GM12878 (cell line): ENCODE measurements at regions not wholly inside any gene's neighbourhood (a gene's known extent, or its start where the extent isn't known, plus 50 kb on each side); places are given as distances from the start of the nearest gene placed in this dataset.

Experiments used
- ASH2L ChIP-seq: fragments of 300-600, 200-600 bp; sonication (generic); IDR thresholded peaks from 2 replicates; pipeline ENCODE4 v1.6.1; 2017; ENCODE audit warnings: low read depth, mild to moderate bottlenecking, borderline replicate concordance
- CHD2 ChIP-seq: IDR thresholded peaks from 2 replicates; pipeline ENCODE4 v1.6.1; 2011; ENCODE audit warnings: low read depth, low read length, improper control_type of control experiment, borderline replicate concordance
- E4F1 ChIP-seq: fragments of 450-650 bp; IDR thresholded peaks from 2 replicates; pipeline ENCODE4 v1.6.1; 2018; ENCODE audit warnings: borderline replicate concordance, mild to moderate bottlenecking; ENCODE audit not compliant: partially characterized antibody
- MTA3 ChIP-seq: IDR thresholded peaks from 2 replicates; pipeline ENCODE4 v1.6.1; 2012; ENCODE audit warnings: low read length, inconsistent platforms, borderline replicate concordance
- RELA ChIP-seq: fragments of 450-650 bp; IDR thresholded peaks from 2 replicates; pipeline ENCODE4 v1.8.0; 2014; ENCODE audit warnings: borderline replicate concordance; ENCODE audit not compliant: partially characterized antibody
- TF ChIP-seq, protein P1 (sequence below): IDR thresholded peaks from 2 replicates; pipeline ENCODE4 v1.6.1; 2011; ENCODE audit warnings: mild to moderate bottlenecking, low read depth, low read length, moderate library complexity; ENCODE audit not compliant: insufficient replicate concordance
- TF ChIP-seq, protein P2 (sequence below): IDR thresholded peaks from 2 replicates; pipeline ENCODE4 v1.6.1; 2012; ENCODE audit warnings: low read depth, low read length, improper control_type of control experiment

DNA sequence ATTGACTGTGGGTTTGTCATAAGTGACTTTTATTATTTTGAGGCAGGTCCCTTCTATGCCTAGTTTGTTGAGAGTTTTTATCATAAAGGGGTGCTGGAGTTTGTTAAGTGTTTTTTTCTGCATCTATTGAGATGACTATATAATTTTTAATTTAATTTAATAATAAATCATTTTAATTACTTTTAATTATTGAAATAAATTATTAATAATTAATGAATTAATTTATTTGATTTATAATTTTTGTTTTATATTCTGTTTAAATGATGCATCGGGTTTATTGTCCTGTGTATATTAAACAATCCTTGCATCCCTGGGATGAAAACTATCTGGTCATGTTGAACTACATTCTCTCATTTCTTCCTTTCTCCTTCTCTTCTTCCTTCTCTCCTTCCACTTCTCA lies 1352.2 kb upstream of the PRR20A start (continued):
- TF ChIP-seq E4F1 = no peak
- TF ChIP-seq ASH2L = no peak
- TF ChIP-seq MTA3 = no peak
- no peak for TF ChIP-seq RELA
- TF ChIP-seq, protein P1, sequence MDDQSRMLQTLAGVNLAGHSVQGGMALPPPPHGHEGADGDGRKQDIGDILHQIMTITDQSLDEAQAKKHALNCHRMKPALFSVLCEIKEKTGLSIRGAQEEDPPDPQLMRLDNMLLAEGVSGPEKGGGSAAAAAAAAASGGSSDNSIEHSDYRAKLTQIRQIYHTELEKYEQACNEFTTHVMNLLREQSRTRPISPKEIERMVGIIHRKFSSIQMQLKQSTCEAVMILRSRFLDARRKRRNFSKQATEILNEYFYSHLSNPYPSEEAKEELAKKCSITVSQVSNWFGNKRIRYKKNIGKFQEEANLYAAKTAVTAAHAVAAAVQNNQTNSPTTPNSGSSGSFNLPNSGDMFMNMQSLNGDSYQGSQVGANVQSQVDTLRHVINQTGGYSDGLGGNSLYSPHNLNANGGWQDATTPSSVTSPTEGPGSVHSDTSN = no peak
- TF ChIP-seq, protein P2, sequence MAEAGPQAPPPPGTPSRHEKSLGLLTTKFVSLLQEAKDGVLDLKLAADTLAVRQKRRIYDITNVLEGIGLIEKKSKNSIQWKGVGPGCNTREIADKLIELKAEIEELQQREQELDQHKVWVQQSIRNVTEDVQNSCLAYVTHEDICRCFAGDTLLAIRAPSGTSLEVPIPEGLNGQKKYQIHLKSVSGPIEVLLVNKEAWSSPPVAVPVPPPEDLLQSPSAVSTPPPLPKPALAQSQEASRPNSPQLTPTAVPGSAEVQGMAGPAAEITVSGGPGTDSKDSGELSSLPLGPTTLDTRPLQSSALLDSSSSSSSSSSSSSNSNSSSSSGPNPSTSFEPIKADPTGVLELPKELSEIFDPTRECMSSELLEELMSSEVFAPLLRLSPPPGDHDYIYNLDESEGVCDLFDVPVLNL = no peak
- no peak for TF ChIP-seq CHD2
- TF ChIP-seq, all 136 proteins: peak for 0
